OCI-LY7 (cell line): ENCODE measurements at regions not wholly inside any gene's neighbourhood (a gene's known extent, or its start where the extent isn't known, plus 50 kb on each side); places are given as distances from the start of the nearest gene placed in this dataset.

Experiments used
- BruUV-seq: library from RNA; stranded (reverse); fragments of 400-500 nt; replicated peaks from 2 replicates; lab custom pipeline; 2021; lab: Mats Ljungman, UMichigan
- CTCF ChIA-PET: fragments of 300-600 bp; sonication (Branson Sonifier 250); formaldehyde crosslinking; loops from one replicate; lab custom pipeline; 2022; ENCODE audit warnings: antibody characterized with exemption; ENCODE audit not compliant: unreplicated experiment; lab: Charles Lee
- POLR2A ChIA-PET: fragments of 300-600 bp; sonication (Branson Sonifier 250); formaldehyde crosslinking; loops from one replicate; lab custom pipeline; 2022; ENCODE audit warnings: antibody characterized with exemption; lab: Charles Lee
- DNase-seq: peaks from one replicate; pipeline ENCODE4 v3.0.0-alpha.2; 2015; ENCODE audit warnings: low spot score
- H2AFZ ChIP-seq: fragments of 200-600 bp; sonication (generic), shearing (Covaris generic); 2 replicates; pipeline ENCODE4 v1.6.1; 2014; ENCODE audit warnings: mild to moderate bottlenecking, antibody characterized with exemption, low read length, moderate library complexity
- H3K27ac ChIP-seq: fragments of 200-600 bp; sonication (generic); 2 replicates; pipeline ENCODE4 v1.5.1; 2014; ENCODE audit warnings: mixed run types, low read depth, mild to moderate bottlenecking, moderate library complexity, low read length, inconsistent platforms; ENCODE audit not compliant: poor library complexity, severe bottlenecking
- H3K36me3 ChIP-seq: fragments of 200-600 bp; sonication (generic); 2 replicates; pipeline ENCODE4 v1.6.1; 2014; ENCODE audit warnings: mild to moderate bottlenecking, antibody characterized with exemption, low read length, moderate library complexity, mixed read lengths; ENCODE audit not compliant: insufficient read depth
- H3K4me1 ChIP-seq: fragments of 200-600 bp; sonication (generic); 2 replicates; pipeline ENCODE4 v1.5.1; 2014; ENCODE audit warnings: mild to moderate bottlenecking, low read length; ENCODE audit not compliant: insufficient read depth, poor library complexity, severe bottlenecking
- H3K4me2 ChIP-seq: fragments of 200-600 bp; sonication (generic); 2 replicates; pipeline ENCODE4 v1.6.1; 2014; ENCODE audit warnings: mild to moderate bottlenecking, low read length
- H3K4me3 ChIP-seq: fragments of 200-600 bp; sonication (generic); 2 replicates; pipeline ENCODE4 v1.5.1; 2014; ENCODE audit warnings: mild to moderate bottlenecking, low read depth, low read length; ENCODE audit not compliant: poor library complexity, severe bottlenecking
- H3K79me2 ChIP-seq: fragments of 200-600 bp; sonication (generic); 2 replicates; pipeline ENCODE4 v1.6.1; 2016; ENCODE audit warnings: low read depth, mild to moderate bottlenecking, low read length, moderate library complexity, mixed read lengths; ENCODE audit not compliant: insufficient read depth
- H3K9me2 ChIP-seq: fragments of 200-600 bp; sonication (generic); 2 replicates; pipeline ENCODE4 v1.6.1; 2016; ENCODE audit warnings: mild to moderate bottlenecking, low read length, mixed read lengths; ENCODE audit not compliant: insufficient read depth
- H3K9me3 ChIP-seq: fragments of 200-600 bp; sonication (generic); 2 replicates; pipeline ENCODE4 v1.6.1; 2014; ENCODE audit warnings: mild to moderate bottlenecking, mixed run types, low read length, mixed read lengths
- H4K20me1 ChIP-seq: fragments of 200-600 bp; sonication (generic); 2 replicates; pipeline ENCODE4 v1.6.1; 2014; ENCODE audit warnings: mild to moderate bottlenecking, antibody characterized with exemption, low read length, moderate library complexity, mixed read lengths; ENCODE audit not compliant: insufficient read depth
- CTCF ChIP-seq: fragments of 200-600 bp; sonication (generic); conservative IDR thresholded peaks from 2 replicates; pipeline ENCODE4 v1.5.1; 2014; ENCODE audit warnings: mild to moderate bottlenecking, antibody characterized with exemption, low read length, moderate library complexity, mixed read lengths
- EZH2phosphoT487 ChIP-seq: fragments of 200-600 bp; sonication (generic); IDR thresholded peaks from 2 replicates; pipeline ENCODE4 v1.6.1; 2018; ENCODE audit warnings: low read depth, borderline replicate concordance, mild to moderate bottlenecking, mixed run types, antibody characterized with exemption, low read length, moderate library complexity, mixed read lengths
- intact Hi-C: fragments of 100-400 bp; cut with micrococcal nuclease; formaldehyde crosslinking; loops from one replicate; pipeline ENCODE4 v1.10.0; 2022; ENCODE audit not compliant: unreplicated experiment

GRCh38 chrX:142502441-142502840, 297.4 kb upstream of the MAGEC2 start:
- Histone ChIP-seq H3K79me2 (no peaks in the 10 kb centered on the region), H3K4me3 (no peak overlapping the region), H3K27ac (no peak overlapping the region), H3K4me1 (no peaks in the 10 kb centered on the region), H4K20me1 (no peaks in the 10 kb centered on the region), H3K9me2 (no peaks in the 10 kb centered on the region), H3K4me2 (no peak overlapping the region), H3K9me3 (no peaks in the 10 kb centered on the region), H2AFZ (no peak overlapping the region), H3K36me3 (no peaks in the 10 kb centered on the region)
- BruUV-seq: no TSS peak
- ChIA-PET CTCF (no interaction called here), POLR2A (no interaction called here)
- intact Hi-C loops: no loop called here
- TF ChIP-seq CTCF (no peak), EZH2phosphoT487 (no peak)
- no peak for DNase-seq

GRCh38 chrX:142499992-142500391, 294.9 kb upstream of the MAGEC2 start:
- Histone ChIP-seq H3K79me2 (no peaks in the 10 kb centered on the region), H3K9me3 (no peaks in the 10 kb centered on the region), H3K4me1 (no peaks in the 10 kb centered on the region), H3K4me3 (no peak overlapping the region), H3K9me2 (no peaks in the 10 kb centered on the region), H3K27ac (no peak overlapping the region), H2AFZ (no peak overlapping the region), H3K4me2 (no peak overlapping the region), H3K36me3 (no peaks in the 10 kb centered on the region), H4K20me1 (no peaks in the 10 kb centered on the region)
- no TSS peak for BruUV-seq
- TF ChIP-seq EZH2phosphoT487 (no peak), CTCF (no peak)
- intact Hi-C loops: no loop called here
- POLR2A ChIA-PET: no interaction called here
- CTCF ChIA-PET: no interaction called here
- no peak for DNase-seq

- TF ChIP-seq EZH2phosphoT487 (no peak), CTCF (no peak)
- BruUV-seq: no TSS peak
- CTCF ChIA-PET: no interaction called here
Measured at GRCh38 chrX:142483965-142484364, 278.9 kb upstream of the MAGEC2 start.

More at GRCh38 chrX:142483965-142484364, 278.9 kb upstream of the MAGEC2 start:
- H3K79me2 ChIP-seq: no peaks in the 10 kb centered on the region
- no peak for DNase-seq
- H3K4me3 ChIP-seq: no peak overlapping the region
- H2AFZ ChIP-seq: no peak overlapping the region
- no peak overlapping the region for H3K27ac ChIP-seq
- H3K9me3 ChIP-seq: no peaks in the 10 kb centered on the region
- H3K4me1 ChIP-seq: no peaks in the 10 kb centered on the region
- POLR2A ChIA-PET: no interaction called here
- no peaks in the 10 kb centered on the region for H3K9me2 ChIP-seq
- H3K36me3 ChIP-seq: no peaks in the 10 kb centered on the region
- no peaks in the 10 kb centered on the region for H4K20me1 ChIP-seq
- intact Hi-C loops: no loop called here
- H3K4me2 ChIP-seq: no peak overlapping the region
